ENCODE measurements at regions not wholly inside any gene's neighbourhood (a gene's known extent, or its start where the extent isn't known, plus 50 kb on each side); places are given as distances from the start of the nearest gene placed in this dataset.

- FAIRE-seq, result no peak
Measured at GRCh38 chr15:81507831-81508230, 133.8 kb upstream of the TMC3 start.

GRCh38 chr15:81506936-81507335 lies 132.9 kb upstream of the TMC3 start:
- no peak for FAIRE-seq

GRCh38 chr15:81506071-81506470 lies 132.1 kb upstream of the TMC3 start:
- FAIRE-seq, result no peak

GRCh38 chr15:81504170-81504905 lies 130.3 kb upstream of the TMC3 start:
- no peak for FAIRE-seq

GRCh38 chr15:81502439-81502838 lies 128.4 kb upstream of the TMC3 start:
- FAIRE-seq, result no peak

- no peak for FAIRE-seq
Measured at GRCh38 chr15:81500081-81500480, 126.1 kb upstream of the TMC3 start.

GRCh38 chr15:81498294-81498693 lies 124.3 kb upstream of the TMC3 start:
- no peak for FAIRE-seq

GRCh38 chr15:81497238-81497637 lies 123.2 kb upstream of the TMC3 start:
- no peak for FAIRE-seq

GRCh38 chr15:81495780-81496467 lies 121.9 kb upstream of the TMC3 start:
- FAIRE-seq, result no peak

GRCh38 chr15:81492969-81493645 lies 119.1 kb upstream of the TMC3 start:
- no peak for FAIRE-seq

- no peak for FAIRE-seq
Measured at GRCh38 chr15:81492331-81492968, 118.4 kb upstream of the TMC3 start.

GRCh38 chr15:81491414-81492096 lies 117.5 kb upstream of the TMC3 start:
- FAIRE-seq, result no peak

GRCh38 chr15:81485806-81486205 lies 111.8 kb upstream of the TMC3 start:
- no peak for FAIRE-seq

GRCh38 chr15:81484086-81484955 lies 110.3 kb upstream of the TMC3 start:
- FAIRE-seq, result no peak

GRCh38 chr15:81483496-81483895 lies 109.5 kb upstream of the TMC3 start:
- FAIRE-seq, result no peak

- no peak for FAIRE-seq
Measured at GRCh38 chr15:81481346-81481745, 107.3 kb upstream of the TMC3 start.

GRCh38 chr15:81480645-81481053 lies 106.6 kb upstream of the TMC3 start:
- FAIRE-seq, result peak; percentile 99

- no peak for FAIRE-seq
Measured at GRCh38 chr15:81478354-81478753, 104.3 kb upstream of the TMC3 start.

- FAIRE-seq, result peak; percentile 92
Measured at GRCh38 chr15:81475926-81476325, 101.9 kb upstream of the TMC3 start.

GRCh38 chr15:81475471-81475870 lies 101.5 kb upstream of the TMC3 start:
- no peak for FAIRE-seq

GRCh38 chr15:81473946-81474345 lies 99.9 kb upstream of the TMC3 start:
- no peak for FAIRE-seq

- no peak for FAIRE-seq
Measured at GRCh38 chr15:81473177-81473576, 99.2 kb upstream of the TMC3 start.

All from islet of Langerhans (tissue), 1 donor.